HG03565 (cell line): ENCODE measurements at regions not wholly inside any gene's neighbourhood (a gene's known extent, or its start where the extent isn't known, plus 50 kb on each side); places are given as distances from the start of the nearest gene placed in this dataset.
"Not testable (repeated sequence)": the region's sequence is repeated elsewhere in the genome, so short reads cannot be mapped to it uniquely, and the experiment has no call there.

Source experiments
- ATAC-seq: cut with Tn5 transposase; IDR thresholded peaks from one replicate; pipeline ENCODE4 v1.9.1; 2021; ENCODE audit warnings: mild to moderate bottlenecking, moderate library complexity; ENCODE audit not compliant: unreplicated experiment

- ATAC-seq: not testable (repeated sequence)
Measured at GRCh38 chr21:7956074-7956452, 2565.3 kb upstream of the TPTE start.

DNA sequence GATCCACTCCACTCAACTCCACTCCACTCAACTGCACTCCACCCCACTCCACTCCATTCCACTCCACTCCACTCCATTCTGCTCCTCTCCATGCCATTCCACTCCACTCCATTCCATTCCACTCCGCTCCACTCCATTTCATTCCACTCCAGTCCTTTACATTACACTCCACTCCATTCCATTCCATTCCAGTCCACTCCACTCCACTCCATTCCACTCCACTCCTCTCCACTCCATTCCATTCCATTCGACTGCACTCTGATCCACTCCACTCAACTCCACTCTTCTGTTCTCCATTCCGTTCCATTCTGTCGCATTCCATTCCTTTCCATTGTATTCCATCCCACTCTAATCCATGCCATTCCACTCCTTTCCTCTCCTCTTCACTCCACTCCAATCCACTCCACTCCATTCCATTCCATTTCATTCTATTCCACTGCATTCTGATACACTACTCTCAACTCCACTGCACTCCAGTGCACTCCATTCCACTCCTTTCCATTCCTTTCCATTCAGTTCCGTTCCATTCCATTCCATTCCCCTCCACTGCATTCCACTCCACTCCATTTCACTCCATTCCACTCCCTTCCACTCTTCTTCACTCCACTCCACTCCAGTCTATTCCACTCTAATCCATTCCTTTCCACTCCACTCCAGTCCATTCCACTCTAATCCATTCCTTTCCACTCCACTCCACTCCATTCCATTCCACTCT, 2564.2 kb upstream of the TPTE start:
- not testable (repeated sequence) for ATAC-seq

- ATAC-seq: no peak
Measured at GRCh38 chr21:7957713-7958064, 2563.7 kb upstream of the TPTE start.
